ENCODE measurements at regions not wholly inside any gene's neighbourhood (a gene's known extent, or its start where the extent isn't known, plus 50 kb on each side); places are given as distances from the start of the nearest gene placed in this dataset.

- H3K9ac ChIP-seq (ENCODE audit: insufficient read depth, low read depth, low read length): no peak overlapping the region
- ChIA-PET CTCF (ENCODE audit: low intra/inter-chr PET ratio, low total read pairs) (no interaction called here), POLR2A (no interaction called here)
- FAIRE-seq (no peak), DNase-seq (ENCODE audit: low spot score) (no peak), ATAC-seq (no peak)
- intact Hi-C loops (cut with micrococcal nuclease; ENCODE audit: unreplicated experiment) (no loop called here), in situ Hi-C loops (cut with HindIII; ENCODE audit: extremely low pct_ligation_motif_present, low pct_unique_long_range_greater_than_20kb) (no loop called here)
- no peaks in the 10 kb centered on the region for H3K36me3 ChIP-seq (replicated peaks in 1 of 2; ENCODE audit: control insufficient read depth in 1 of 2, insufficient read depth in 2 of 2, low read length in 2 of 2)
- no peak overlapping the region for H3K27ac ChIP-seq (ENCODE audit: extremely low read length, insufficient read depth, low read length)
- BruUV-seq (replicated peaks): no TSS peak
- H2AFZ ChIP-seq (ENCODE audit: low read length): no peak overlapping the region
- H3K9me3 ChIP-seq (ENCODE audit: low read length): no peaks in the 10 kb centered on the region
- no peaks in the 10 kb centered on the region for H4K20me1 ChIP-seq (ENCODE audit: insufficient read depth, low read length)
- H3K27me3 ChIP-seq (ENCODE audit: control insufficient read depth in 1 of 2, insufficient read depth in 2 of 2, low read length in 2 of 2): peaks cover 3 to 22% of the 10 kb centered on the region in 2 experiments; a peak in 4 of 5 replicates
- no peak for TF ChIP-seq HBP1 (CRISPR knock-in tag; IDR thresholded peaks at IDR 0.05; ENCODE audit: low read depth)
- TF ChIP-seq ZNF552 (CRISPR knock-in tag; IDR thresholded peaks at IDR 0.05; ENCODE audit: borderline replicate concordance): no peak
- TF ChIP-seq RBAK (CRISPR knock-in tag; IDR thresholded peaks at IDR 0.05): no peak
- TF ChIP-seq KLF13 (CRISPR knock-in tag; IDR thresholded peaks at IDR 0.05): no peak
- TF ChIP-seq BATF2 (CRISPR knock-in tag; IDR thresholded peaks at IDR 0.05): no peak
- no peak for TF ChIP-seq ZNF10 (CRISPR knock-in tag; IDR thresholded peaks at IDR 0.05; ENCODE audit: borderline replicate concordance, low read depth)
- H3K4me1 ChIP-seq (ENCODE audit: insufficient read depth, low read length): no peaks in the 10 kb centered on the region
- no peak overlapping the region for H3K4me3 ChIP-seq (replicated peaks in 1 of 3; ENCODE audit: insufficient read depth in 1 of 3, low read depth in 2 of 3, low read length in 3 of 3)
- WGBS (ENCODE audit: low lambda C conversion rate): 11% methylated on average over 1 of the region's 5 CpGs
- H3K4me2 ChIP-seq (ENCODE audit: low read depth, low read length): no peak overlapping the region
- H3K79me2 ChIP-seq (ENCODE audit: insufficient read depth, low read length): no peaks in the 10 kb centered on the region
Measured at GRCh38 chr10:128498746-128499145, 372.5 kb upstream of the MKI67 start.

GRCh38 chr10:128499486-128499885 is 373.3 kb upstream of the MKI67 start:
- TF ChIP-seq IKZF4 (CRISPR knock-in tag; IDR thresholded peaks at IDR 0.05; ENCODE audit: borderline replicate concordance, low read depth, not compliant biosample characterization) (no peak), PHF20 (CRISPR knock-in tag; IDR thresholded peaks at IDR 0.05) (no peak), GZF1 (CRISPR knock-in tag; IDR thresholded peaks at IDR 0.05) (no peak), ZNF12 (CRISPR knock-in tag; IDR thresholded peaks at IDR 0.05) (no peak), ZNF639 (CRISPR knock-in tag; conservative IDR thresholded peaks at IDR 0.05) (no peak)
- Histone ChIP-seq H3K4me3 (replicated peaks in 1 of 3; ENCODE audit: insufficient read depth in 1 of 3, low read depth in 2 of 3, low read length in 3 of 3) (no peak overlapping the region), H3K27me3 (ENCODE audit: control insufficient read depth in 1 of 2, insufficient read depth in 2 of 2, low read length in 2 of 2) (peaks cover 3 to 22% of the 10 kb centered on the region in 2 experiments; a peak in 4 of 5 replicates), H2AFZ (ENCODE audit: low read length) (no peak overlapping the region), H3K79me2 (ENCODE audit: insufficient read depth, low read length) (no peaks in the 10 kb centered on the region), H3K36me3 (replicated peaks in 1 of 2; ENCODE audit: control insufficient read depth in 1 of 2, insufficient read depth in 2 of 2, low read length in 2 of 2) (no peaks in the 10 kb centered on the region), H3K27ac (ENCODE audit: extremely low read length, insufficient read depth, low read length) (no peak overlapping the region), H3K4me2 (ENCODE audit: low read depth, low read length) (no peak overlapping the region), H3K4me1 (ENCODE audit: insufficient read depth, low read length) (no peaks in the 10 kb centered on the region), H3K9ac (ENCODE audit: insufficient read depth, low read depth, low read length) (no peak overlapping the region), H4K20me1 (ENCODE audit: insufficient read depth, low read length) (no peaks in the 10 kb centered on the region), H3K9me3 (ENCODE audit: low read length) (no peaks in the 10 kb centered on the region)
- DNase-seq (ENCODE audit: low spot score) (no peak), ATAC-seq (no peak), FAIRE-seq (no peak)
- ChIA-PET POLR2A (no interaction called here), CTCF (ENCODE audit: low intra/inter-chr PET ratio, low total read pairs) (no interaction called here)
- intact Hi-C loops (cut with micrococcal nuclease; ENCODE audit: unreplicated experiment): no loop called here
- WGBS (ENCODE audit: low lambda C conversion rate): 55% methylated on average over 4 of the region's 13 CpGs
- no TSS peak for BruUV-seq (replicated peaks)
- in situ Hi-C loops (cut with HindIII; ENCODE audit: extremely low pct_ligation_motif_present, low pct_unique_long_range_greater_than_20kb): no loop called here

All from HepG2 (cell line).